AG08396 (cell line): ENCODE measurements at regions not wholly inside any gene's neighbourhood (a gene's known extent, or its start where the extent isn't known, plus 50 kb on each side); places are given as distances from the start of the nearest gene placed in this dataset.

Experiments
- DNase-seq: peaks from one replicate; pipeline ENCODE4 v3.0.0; 2012; ENCODE audit warnings: low spot score, mixed read lengths

DNA sequence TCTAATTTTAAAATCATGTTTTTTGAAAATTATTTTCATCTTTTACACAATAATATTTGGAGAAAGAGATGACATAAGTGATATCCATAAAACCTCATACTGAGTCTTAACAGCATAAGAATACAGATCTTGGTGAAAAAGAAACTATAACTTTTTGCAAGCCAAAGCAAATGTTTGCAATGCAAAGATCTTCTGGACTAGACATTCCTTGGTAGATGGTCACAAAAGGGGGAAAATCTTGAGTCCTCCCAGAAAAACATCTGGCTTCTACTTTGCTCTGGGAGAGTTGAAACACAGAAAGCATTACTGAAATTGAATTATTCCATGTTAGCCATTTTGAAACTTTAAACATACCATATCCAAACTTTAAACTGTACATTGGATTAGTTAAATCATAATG lies 308.2 kb downstream of the ANXA1 start:
- DNase-seq = no peak

- no peak for DNase-seq
Observed at GRCh38 chr9:73468716-73469115, 317.1 kb downstream of the ANXA1 start.

- DNase-seq = no peak
Observed at GRCh38 chr9:73470766-73471165, 319.1 kb downstream of the ANXA1 start.

DNA sequence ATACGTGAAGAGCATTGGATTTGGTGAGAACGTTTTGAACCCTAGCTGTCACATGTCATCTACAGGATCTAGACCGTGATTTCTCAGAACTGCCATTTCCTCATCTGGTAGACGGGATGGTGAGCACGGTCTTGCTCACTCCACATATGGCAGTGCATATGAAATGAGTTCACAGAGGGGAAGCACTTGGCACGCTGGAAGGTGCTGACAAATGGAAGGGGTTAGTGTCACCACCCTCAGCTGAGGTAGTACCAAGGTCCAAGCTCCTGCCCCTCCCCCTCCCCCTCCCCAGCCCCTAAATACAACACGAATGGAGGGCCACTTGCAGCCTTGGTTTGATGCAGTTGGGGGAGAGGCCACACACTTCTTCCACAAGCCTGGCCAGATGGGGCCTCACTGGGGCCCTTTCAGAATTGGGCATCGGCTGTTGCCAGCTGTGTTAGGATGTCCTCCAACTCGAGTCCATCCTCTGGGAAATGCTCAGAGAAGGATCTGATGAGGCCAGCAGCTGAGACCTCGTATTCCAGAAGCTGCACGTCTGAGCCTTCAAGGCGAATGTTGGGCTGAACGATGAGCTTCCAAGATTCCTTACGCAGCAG lies 322.4 kb downstream of the ANXA1 start:
- DNase-seq = no peak

DNA sequence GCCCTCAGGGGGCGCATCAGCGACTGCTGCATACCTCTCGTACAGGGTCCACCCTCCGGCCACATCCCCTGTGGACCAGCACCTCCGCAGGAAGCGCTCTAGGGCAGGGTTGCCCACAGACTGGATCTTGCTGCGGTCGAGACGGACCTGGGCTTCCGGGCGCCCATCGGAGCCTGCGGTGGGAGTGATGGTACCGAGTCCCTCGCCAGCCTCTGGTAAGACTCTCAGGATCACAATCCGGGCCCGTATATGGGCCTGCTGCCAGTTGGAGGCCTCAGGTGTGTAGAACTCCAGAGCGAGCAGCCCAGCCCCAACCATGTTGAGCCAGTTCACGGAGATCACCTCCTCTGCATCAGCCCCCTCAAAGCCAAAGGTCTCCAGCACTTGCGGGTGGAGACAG lies 323.0 kb downstream of the ANXA1 start:
- no peak for DNase-seq

- no peak for DNase-seq
Observed at GRCh38 chr9:73494894-73495293, 343.2 kb downstream of the ANXA1 start.

GRCh38 chr9:73497796-73498195 lies 346.1 kb downstream of the ANXA1 start:
- DNase-seq = no peak

- DNase-seq = no peak
Observed at GRCh38 chr9:73515216-73515615, 363.6 kb downstream of the ANXA1 start.

DNA sequence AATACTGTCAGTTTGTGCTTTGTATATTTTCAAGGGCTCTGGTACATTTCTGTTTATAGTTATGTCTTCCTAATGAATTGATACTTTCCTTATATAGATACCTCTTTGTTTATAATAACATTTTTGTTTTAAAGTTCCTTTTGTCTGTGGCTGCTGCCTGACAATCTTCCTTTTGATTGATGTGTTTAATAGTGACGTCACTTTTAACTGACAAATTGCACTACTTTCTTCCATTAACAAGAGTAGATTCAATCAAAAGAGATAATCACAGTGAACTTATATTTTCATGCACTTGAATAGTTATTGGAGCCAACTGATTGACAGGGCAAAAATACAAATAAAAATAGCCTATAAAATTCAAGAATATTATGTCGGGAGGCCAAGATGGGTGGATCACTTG lies 371.7 kb downstream of the ANXA1 start:
- DNase-seq = no peak

DNA sequence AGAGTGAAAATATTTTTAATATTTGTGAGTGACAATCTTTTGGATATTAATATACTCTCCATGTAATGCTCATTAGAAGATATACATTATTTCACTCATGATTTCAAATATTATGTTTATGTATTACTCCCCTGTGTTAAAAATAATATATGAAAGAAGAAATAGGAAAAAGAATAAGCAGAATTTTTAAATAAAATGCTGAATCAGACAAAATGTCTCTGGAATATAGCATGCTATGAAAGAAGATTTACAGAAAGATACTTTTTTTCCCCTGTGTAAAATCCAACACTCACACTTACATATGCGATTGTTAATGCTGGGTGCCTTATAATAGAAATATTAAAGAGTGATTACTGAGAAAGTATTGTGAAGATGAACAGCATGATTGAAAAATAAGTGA lies 373.7 kb downstream of the ANXA1 start:
- no peak for DNase-seq

DNA sequence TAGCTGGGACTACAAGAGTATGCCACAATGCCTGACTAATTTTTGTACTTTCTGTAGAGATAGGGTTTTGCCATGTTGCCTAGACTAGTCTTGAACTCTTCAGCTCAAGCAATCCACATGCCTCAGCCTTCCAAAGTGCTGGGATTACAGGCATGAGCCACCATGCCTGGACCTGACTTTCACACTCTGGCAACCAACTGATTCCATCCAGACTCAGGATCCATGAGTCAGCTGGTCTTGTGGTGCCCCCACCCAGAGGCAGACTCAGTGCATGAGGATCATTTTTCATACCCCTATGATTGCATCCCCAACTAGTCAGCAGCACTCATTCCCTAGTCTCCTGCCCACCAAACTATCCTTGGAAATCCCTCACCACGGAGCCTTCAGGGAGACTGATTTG lies 375.9 kb downstream of the ANXA1 start:
- no peak for DNase-seq

DNA sequence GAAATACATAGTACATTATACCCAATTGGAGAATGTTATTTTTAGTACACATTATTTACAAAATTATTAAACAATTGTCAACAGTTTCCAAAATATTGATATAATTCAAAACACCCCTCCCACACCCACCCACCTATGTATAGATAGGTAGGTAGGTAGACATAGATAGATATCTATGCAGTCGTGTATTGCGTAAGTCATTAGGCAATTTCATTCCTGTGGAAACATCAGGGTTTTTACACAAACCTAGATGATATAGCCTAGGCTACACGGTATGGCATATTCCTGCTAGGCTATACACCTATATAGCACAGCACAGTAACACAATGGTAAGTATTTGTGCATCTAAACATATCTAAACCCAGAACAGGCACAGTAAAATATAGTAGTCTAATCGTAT lies 377.3 kb downstream of the ANXA1 start:
- DNase-seq = no peak

DNA sequence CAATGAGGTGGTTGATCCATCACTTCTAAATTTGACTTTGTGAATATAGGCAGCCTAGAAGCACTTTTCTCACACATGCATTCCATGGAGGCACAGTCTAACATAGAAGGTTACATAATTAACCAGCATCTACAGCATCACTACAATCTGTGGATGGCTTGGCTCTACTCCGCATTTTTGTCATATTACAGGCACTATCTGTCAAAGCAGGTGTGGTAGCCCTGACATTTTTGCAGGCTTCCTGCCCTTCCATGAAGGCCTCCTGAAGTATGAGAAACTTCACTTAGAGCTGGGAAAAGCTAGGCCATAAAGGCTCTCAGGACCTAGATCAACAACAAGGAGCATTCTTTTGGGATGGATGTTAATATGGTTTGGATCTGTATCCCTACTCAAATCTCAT lies 378.0 kb downstream of the ANXA1 start:
- no peak for DNase-seq

DNA sequence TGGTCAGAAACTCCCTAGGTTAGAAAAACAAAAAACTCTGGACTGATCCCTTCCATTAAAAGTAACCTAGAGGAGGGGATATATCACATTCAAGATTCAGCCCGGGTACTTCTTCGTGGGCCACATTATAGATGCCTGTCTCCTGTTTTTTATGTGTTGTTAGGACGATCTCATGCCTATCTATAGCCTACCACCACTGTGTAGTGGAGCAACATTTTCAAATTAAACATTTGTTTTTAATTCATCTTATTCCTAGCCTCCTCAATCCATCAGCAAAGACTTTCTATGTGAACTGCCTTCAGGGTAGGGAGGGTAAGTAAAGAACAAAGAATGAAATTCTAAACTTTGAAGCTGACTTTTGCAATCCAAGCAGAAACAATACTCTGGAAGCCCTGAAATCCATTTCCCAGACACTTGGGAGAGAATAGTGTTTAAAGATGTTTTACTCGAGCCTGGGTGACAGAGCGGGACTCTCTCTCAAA lies 379.4 kb downstream of the ANXA1 start:
- DNase-seq = no peak

- DNase-seq = no peak
Observed at GRCh38 chr9:73531658-73532057, 380.0 kb downstream of the ANXA1 start.

GRCh38 chr9:73532985-73533384 lies 381.3 kb downstream of the ANXA1 start:
- DNase-seq = no peak

GRCh38 chr9:73536403-73536802 lies 384.7 kb downstream of the ANXA1 start:
- no peak for DNase-seq

DNA sequence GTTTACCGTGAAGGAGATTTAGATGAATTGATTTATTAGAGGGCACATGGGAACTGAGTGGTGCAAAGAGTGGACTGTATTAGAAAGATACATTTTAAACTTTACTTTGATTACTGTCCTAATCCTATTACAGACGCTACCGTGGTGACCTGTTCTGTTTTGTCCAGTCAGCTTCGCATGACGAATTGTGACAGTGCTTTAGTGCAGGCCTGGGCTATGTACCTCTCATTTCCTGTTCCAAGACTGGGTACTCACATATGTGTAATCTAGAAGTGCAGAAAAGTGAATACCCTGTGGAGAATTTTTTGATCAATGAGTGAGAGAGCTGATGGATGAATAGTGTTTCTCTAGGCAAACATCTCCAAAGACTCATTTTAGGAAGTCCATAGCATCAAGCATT lies 385.9 kb downstream of the ANXA1 start:
- no peak for DNase-seq

DNA sequence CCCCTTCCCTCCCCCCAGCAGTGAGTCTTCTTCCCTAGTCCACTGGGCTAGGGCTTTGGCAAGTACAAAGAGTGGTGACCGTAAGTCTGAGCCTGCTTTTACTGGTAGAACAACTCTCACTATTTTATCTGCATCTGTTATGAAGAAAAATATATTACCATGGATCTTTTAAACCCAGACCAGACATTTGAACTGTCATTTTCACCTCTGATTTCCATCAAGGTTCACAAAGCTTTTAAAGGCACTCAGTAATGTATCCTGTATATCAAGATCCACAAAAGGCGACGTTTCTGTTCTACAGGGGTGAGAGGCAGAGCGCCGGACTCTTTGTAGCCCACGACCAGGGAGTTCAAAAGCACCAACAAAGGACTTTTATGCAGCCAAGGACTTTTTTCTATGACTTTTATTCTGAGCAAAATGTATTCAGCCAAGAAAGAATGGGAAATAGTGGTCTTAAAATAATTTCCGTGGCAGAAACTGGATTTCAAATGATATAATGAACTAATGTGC lies 388.3 kb downstream of the ANXA1 start:
- DNase-seq = no peak

- DNase-seq = no peak
Observed at GRCh38 chr9:73541923-73542322, 390.3 kb downstream of the ANXA1 start.

DNA sequence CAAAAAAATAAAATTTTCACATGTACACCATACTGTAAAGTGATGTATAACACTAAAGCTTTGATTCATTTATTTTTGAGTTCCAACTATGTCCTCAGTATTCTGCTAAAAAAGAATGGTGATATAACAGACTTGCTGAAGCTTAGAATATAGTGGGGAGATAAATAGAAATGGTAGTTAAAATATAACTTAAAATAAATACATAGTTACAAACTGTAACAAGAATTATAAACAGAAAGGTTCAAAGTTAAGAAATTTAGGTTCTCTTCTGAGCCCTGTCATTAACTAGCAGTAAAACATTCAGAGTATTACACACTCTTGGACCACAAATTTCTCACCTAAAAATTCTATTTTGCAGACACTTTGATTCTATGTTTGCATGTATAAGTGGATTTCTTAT lies 392.1 kb downstream of the ANXA1 start:
- no peak for DNase-seq

GRCh38 chr9:73548201-73548600 lies 396.5 kb downstream of the ANXA1 start:
- no peak for DNase-seq

DNA sequence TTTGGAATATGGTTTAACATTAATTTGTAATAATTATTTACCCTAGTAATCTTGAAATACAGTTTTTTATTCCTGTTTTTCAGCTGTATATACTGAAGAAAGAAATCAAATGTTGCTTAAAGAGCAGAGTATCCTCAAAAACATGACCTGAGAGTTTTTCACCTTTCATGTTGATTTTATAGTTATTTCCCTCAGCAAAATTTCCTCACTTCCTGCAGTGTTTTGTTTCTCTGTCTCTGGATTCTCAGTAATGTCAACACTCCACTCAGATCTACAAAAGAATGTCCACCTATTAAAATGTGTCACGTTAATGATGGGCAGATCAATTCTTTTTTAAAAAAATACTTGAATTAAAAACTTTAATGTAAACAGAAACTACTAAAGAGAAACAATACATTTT lies 398.3 kb downstream of the ANXA1 start:
- no peak for DNase-seq

GRCh38 chr9:73553295-73553694 lies 401.6 kb downstream of the ANXA1 start:
- no peak for DNase-seq

DNA sequence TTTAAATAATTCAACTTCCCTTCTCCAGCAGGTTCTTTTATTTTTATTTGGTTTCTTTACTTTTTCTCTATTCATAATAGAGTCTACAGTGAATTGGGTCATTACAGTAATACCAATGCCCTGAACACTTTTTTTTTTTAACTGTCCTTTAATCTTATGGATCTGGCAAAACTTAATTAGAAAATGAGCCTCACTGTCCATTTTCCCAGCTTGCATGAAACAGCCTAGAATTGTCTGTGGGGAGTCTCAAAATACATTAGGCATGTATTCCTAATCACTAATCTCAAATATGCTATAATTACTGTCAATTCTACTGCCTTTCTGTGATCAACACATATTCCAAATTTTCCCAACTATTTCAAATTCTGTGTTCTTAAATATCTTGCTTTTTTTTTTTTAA lies 406.8 kb downstream of the ANXA1 start:
- DNase-seq = no peak
